HL-60 (cell line): ENCODE measurements at regions not wholly inside any gene's neighbourhood (a gene's known extent, or its start where the extent isn't known, plus 50 kb on each side); places are given as distances from the start of the nearest gene placed in this dataset.

ENCODE experiments used
- DNase-seq, 2 experiments: peaks; one replicate each; pipeline ENCODE4 v3.0.0-alpha.2; 2010 to 2020; ENCODE audit warnings: low read depth in 1 of 2, low spot score in 1 of 2
- H3K27ac ChIP-seq: fragments of 250-450 bp; sonication (Bioruptor Pico); replicated peaks from 2 replicates; pipeline ENCODE4 v1.5.1; 2020; ENCODE audit warnings: mild to moderate bottlenecking, moderate library complexity
- H3K27me3 ChIP-seq: fragments of 250-450 bp; sonication (Bioruptor Pico); 2 replicates; pipeline ENCODE4 v1.5.1; 2021; ENCODE audit warnings: mild to moderate bottlenecking, moderate library complexity; ENCODE audit not compliant: insufficient read depth, poor library complexity, severe bottlenecking
- H3K4me3 ChIP-seq: replicated peaks from 2 replicates; pipeline ENCODE4 v1.5.1; 2011; ENCODE audit warnings: mild to moderate bottlenecking, control low read depth, low read length; ENCODE audit not compliant: insufficient read depth
- CTCF ChIP-seq: IDR thresholded peaks from one replicate; pipeline ENCODE4 v1.5.1; 2011; ENCODE audit warnings: low read length, control low read depth, inconsistent platforms; ENCODE audit not compliant: insufficient read depth
- GABPA ChIP-seq: IDR thresholded peaks from 2 replicates; pipeline ENCODE4 v1.6.1; 2012; ENCODE audit warnings: low read depth
- POLR2AphosphoS5 ChIP-seq: IDR thresholded peaks from 2 replicates; pipeline ENCODE4 v1.6.1; 2012; ENCODE audit warnings: low read depth
- SPI1 ChIP-seq: IDR thresholded peaks from 2 replicates; pipeline ENCODE4 v1.6.1; 2012; ENCODE audit warnings: low read depth, mild to moderate bottlenecking, borderline replicate concordance
- TF ChIP-seq, protein P1 (sequence below): IDR thresholded peaks from 2 replicates; pipeline ENCODE4 v1.6.1; 2012; ENCODE audit warnings: low read depth; ENCODE audit not compliant: insufficient replicate concordance

DNA sequence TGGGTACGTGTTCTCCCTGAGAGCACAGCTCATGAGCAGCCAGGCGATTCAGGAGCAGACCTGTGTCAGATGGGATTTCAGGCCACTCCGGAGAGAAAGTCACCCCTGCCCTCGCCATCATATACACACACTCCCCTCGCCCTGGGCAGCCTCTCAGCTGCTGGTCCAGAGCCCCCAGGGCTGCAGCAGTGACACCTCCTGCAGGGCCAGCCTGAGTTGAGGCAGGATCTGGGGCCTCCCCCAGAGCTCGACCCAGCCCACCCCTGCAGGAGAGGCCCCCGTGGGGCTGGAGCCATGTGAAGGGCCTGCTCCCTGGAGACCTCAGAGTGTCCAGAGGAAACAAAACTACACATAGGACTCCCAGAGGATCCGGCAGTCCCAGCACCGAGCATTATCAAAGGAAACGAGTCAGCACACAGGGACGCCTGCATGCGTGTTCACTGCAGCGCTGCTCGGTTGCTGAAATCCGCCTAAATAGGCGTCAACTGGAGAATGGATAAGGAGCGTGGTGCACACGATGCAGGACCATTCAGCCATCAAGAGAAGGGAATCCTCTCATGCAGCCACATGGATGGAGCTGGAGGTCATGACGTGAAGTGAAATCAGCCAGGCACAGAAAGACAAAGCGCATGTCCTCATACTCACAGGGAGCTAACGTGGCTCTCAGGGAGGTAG, 104.0 kb downstream of the TNFAIP2 start:
- Histone ChIP-seq H3K27me3 (no peaks in the 10 kb centered on the region), H3K27ac (no peak overlapping the region), H3K4me3 (no peak overlapping the region)
- TF ChIP-seq, protein P1, sequence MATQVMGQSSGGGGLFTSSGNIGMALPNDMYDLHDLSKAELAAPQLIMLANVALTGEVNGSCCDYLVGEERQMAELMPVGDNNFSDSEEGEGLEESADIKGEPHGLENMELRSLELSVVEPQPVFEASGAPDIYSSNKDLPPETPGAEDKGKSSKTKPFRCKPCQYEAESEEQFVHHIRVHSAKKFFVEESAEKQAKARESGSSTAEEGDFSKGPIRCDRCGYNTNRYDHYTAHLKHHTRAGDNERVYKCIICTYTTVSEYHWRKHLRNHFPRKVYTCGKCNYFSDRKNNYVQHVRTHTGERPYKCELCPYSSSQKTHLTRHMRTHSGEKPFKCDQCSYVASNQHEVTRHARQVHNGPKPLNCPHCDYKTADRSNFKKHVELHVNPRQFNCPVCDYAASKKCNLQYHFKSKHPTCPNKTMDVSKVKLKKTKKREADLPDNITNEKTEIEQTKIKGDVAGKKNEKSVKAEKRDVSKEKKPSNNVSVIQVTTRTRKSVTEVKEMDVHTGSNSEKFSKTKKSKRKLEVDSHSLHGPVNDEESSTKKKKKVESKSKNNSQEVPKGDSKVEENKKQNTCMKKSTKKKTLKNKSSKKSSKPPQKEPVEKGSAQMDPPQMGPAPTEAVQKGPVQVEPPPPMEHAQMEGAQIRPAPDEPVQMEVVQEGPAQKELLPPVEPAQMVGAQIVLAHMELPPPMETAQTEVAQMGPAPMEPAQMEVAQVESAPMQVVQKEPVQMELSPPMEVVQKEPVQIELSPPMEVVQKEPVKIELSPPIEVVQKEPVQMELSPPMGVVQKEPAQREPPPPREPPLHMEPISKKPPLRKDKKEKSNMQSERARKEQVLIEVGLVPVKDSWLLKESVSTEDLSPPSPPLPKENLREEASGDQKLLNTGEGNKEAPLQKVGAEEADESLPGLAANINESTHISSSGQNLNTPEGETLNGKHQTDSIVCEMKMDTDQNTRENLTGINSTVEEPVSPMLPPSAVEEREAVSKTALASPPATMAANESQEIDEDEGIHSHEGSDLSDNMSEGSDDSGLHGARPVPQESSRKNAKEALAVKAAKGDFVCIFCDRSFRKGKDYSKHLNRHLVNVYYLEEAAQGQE = no peak
- TF ChIP-seq POLR2AphosphoS5 (no peak), SPI1 (no peak), GABPA (no peak), CTCF (no peak)
- DNase-seq = no peak

GRCh38 chr14:103228076-103228806, 105.0 kb downstream of the TNFAIP2 start:
- no peaks in the 10 kb centered on the region for H3K27me3 ChIP-seq
- DNase-seq = no peak
- no peak overlapping the region for H3K27ac ChIP-seq

DNA sequence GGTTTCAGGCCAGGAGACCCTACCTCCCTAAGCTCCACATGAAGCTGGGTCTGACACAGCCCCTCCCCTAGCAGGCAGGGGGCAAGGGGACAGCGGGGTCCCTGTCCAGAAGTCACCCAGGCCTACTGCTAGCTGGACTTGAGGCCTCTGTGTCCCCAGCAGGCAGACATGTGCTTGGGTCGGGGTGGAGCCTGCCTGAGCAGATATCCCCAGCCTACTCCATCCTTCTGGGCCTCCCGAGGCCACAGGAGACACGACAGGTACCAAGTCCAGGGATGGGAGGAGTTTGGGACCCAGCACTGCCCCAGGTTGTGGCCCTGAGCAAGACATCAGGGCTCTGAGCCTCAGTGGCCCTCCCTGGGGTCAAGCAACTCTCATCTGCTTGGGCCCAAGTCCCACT, 105.2 kb upstream of the EIF5 start:
- H3K27me3 ChIP-seq = no peaks in the 10 kb centered on the region
- H3K4me3 ChIP-seq = no peak overlapping the region
- TF ChIP-seq POLR2AphosphoS5 (no peak), CTCF (no peak), SPI1 (no peak), GABPA (no peak)
- TF ChIP-seq, protein P1 = no peak
- DNase-seq = no peak
- no peak overlapping the region for H3K27ac ChIP-seq

More at GRCh38 chr14:103228076-103228806, 105.0 kb downstream of the TNFAIP2 start:
- H3K4me3 ChIP-seq = no peak overlapping the region
- TF ChIP-seq CTCF (no peak), SPI1 (no peak), GABPA (no peak), POLR2AphosphoS5 (no peak)
- TF ChIP-seq, protein P1 = no peak
